ENCODE measurements at regions not wholly inside any gene's neighbourhood (a gene's known extent, or its start where the extent isn't known, plus 50 kb on each side); places are given as distances from the start of the nearest gene placed in this dataset.
"Not testable (repeated sequence)": the region's sequence is repeated elsewhere in the genome, so short reads cannot be mapped to it uniquely, and the experiment has no call there.

DNA sequence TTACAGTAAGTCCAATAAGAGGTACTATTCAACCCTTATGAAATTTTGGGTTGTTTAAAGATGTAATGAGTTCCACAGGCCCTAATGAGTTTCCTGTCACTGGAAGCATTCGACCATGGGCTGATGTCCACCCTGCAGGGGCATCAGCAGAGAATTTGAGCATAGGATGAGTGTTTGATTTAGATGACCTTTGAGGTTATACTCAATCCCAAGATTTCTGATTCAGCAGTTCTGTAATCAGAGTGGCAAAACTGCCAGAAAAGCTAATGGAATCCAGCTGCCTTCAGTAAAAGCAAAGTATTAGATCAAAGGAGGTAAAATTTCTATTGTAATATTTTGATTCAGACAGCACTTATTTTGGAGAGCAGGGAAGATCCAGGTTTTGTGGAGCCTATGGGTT, 68.3 kb downstream of the COX7C start:
- H3K36me3 ChIP-seq = no peaks in the 10 kb centered on the region
- H3K4me1 ChIP-seq = no peaks in the 10 kb centered on the region
- peaks cover 12% of the 10 kb centered on the region for H3K27me3 ChIP-seq
- no peak for DNase-seq
- no peaks in the 10 kb centered on the region for H3K9me3 ChIP-seq
- TF ChIP-seq, protein P1, sequence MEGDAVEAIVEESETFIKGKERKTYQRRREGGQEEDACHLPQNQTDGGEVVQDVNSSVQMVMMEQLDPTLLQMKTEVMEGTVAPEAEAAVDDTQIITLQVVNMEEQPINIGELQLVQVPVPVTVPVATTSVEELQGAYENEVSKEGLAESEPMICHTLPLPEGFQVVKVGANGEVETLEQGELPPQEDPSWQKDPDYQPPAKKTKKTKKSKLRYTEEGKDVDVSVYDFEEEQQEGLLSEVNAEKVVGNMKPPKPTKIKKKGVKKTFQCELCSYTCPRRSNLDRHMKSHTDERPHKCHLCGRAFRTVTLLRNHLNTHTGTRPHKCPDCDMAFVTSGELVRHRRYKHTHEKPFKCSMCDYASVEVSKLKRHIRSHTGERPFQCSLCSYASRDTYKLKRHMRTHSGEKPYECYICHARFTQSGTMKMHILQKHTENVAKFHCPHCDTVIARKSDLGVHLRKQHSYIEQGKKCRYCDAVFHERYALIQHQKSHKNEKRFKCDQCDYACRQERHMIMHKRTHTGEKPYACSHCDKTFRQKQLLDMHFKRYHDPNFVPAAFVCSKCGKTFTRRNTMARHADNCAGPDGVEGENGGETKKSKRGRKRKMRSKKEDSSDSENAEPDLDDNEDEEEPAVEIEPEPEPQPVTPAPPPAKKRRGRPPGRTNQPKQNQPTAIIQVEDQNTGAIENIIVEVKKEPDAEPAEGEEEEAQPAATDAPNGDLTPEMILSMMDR (IDR thresholded peaks at IDR 0.05; ENCODE audit: low read depth, low read length) = no peak
- H3K4me3 ChIP-seq (ENCODE audit: low read depth, low read length) = no peak overlapping the region

DNA sequence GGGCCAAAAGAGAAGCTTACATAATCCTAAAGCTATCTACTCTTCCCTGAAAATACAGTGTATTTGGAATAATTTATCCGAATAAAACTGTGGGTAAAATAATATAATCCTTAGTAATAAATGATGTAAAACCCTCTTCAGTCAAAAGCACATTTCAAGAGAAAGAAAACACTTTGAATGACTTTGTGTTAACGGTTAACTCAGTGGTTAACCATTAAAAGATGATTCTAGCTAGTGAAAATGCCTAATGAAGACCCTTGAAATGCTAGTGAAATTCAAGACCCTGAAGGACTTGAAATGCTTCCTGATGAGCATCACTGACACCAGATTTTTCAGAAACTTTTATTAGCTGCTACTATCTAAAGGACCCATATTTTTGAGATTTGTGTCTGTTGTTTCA, 70.7 kb downstream of the COX7C start:
- no peaks in the 10 kb centered on the region for H3K4me1 ChIP-seq
- TF ChIP-seq, protein P1 (IDR thresholded peaks at IDR 0.05; ENCODE audit: low read depth, low read length) = no peak
- DNase-seq = no peak
- no peaks in the 10 kb centered on the region for H3K36me3 ChIP-seq
- H3K9me3 ChIP-seq = no peaks in the 10 kb centered on the region
- no peaks in the 10 kb centered on the region for H3K27me3 ChIP-seq
- H3K4me3 ChIP-seq (ENCODE audit: low read depth, low read length) = no peak overlapping the region

DNA sequence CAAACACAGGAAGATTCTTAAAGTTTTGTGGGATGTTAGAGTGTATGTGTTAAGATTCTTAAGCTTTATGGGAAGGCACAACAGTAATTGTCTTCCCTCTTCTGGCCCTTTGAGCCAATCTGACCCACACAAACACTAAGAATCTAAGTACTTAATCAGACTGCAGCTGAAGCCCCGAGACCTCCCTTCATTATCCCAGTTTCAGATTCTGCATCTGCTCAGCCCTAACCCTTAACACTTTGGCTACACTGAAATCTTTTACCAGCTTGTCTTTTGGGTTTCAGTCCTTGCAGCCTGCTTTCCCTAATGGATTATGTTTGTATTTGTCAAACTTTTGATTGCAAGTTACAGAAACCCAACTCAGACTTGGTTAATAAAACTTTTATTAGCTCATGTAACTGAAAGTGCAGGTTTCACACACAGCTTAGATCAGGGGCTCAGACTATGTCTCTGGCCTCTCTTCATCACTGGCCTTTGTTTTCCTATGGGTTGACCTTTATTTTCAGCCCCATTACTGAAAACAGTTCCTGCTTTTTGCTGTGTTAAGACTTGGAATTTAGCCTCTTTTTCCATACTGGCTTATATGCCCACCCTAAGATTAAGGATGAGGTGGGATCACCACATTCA, 71.5 kb downstream of the COX7C start:
- TF ChIP-seq, protein P1 (IDR thresholded peaks at IDR 0.05; ENCODE audit: low read depth, low read length) = no peak
- Histone ChIP-seq H3K4me3 (ENCODE audit: low read depth, low read length) (no peak overlapping the region), H3K4me1 (no peaks in the 10 kb centered on the region), H3K9me3 (no peaks in the 10 kb centered on the region), H3K27me3 (peaks cover 4% of the 10 kb centered on the region), H3K36me3 (no peaks in the 10 kb centered on the region)
- DNase-seq = no peak

DNA sequence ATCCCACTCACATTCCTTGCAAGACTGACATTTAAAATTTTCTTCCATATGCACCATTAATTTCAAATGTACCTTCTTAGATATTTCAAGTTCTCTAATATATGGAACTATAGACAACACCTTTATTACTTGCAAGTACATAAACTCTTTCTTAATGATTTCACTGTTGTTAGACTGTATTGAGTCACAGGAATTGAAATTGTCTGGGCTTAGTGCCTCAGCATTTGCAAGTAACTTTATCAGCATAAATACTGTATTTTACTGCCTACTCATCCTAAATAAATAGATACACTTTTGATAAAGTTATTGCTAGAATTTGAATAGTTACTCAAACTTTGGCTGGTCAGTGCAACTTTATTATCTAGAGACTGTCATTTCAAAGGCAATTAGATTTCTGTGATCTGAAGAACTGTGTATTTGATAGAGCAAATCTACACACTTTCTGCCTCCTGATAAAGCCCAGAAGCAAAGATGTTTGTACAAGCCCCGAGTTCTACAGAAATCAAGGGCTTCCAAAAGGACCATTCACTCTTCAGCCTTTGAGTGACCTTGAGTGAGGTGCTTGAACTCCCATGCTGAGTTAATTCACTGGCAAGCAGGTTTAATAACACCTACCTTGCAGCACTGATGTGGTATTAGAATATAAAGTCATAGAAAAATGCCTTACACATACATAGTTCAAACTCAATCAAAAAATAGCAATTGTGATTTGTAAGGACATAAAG, 91.6 kb downstream of the COX7C start:
- Histone ChIP-seq H3K4me1 (no peaks in the 10 kb centered on the region), H3K27me3 (no peaks in the 10 kb centered on the region), H3K9me3 (no peaks in the 10 kb centered on the region), H3K4me3 (ENCODE audit: low read depth, low read length) (no peak overlapping the region), H3K36me3 (no peaks in the 10 kb centered on the region)
- DNase-seq = no peak
- TF ChIP-seq, protein P1 (IDR thresholded peaks at IDR 0.05; ENCODE audit: low read depth, low read length) = no peak

DNA sequence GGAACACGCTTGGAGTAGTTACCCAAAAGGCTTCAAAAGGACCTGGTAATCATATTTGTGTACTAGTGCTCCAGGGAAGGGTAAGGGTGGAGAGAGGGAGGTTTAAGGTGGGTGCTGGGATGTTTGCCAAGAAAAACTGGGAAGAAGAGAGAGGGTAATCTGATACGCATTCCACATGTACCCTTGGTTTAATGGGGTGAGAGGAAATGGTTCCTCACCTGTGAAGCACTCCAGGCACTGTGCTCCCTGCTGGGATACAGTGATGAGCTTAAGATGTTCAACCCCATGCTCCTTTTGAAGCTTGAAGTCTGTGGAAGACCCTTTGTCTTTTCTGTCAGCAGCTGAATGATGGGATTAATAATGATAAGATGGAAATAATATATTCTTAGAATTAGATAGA, 98.4 kb downstream of the COX7C start:
- Histone ChIP-seq H3K36me3 (no peaks in the 10 kb centered on the region), H3K27me3 (no peaks in the 10 kb centered on the region), H3K9me3 (no peaks in the 10 kb centered on the region), H3K4me3 (ENCODE audit: low read depth, low read length) (no peak overlapping the region), H3K4me1 (no peaks in the 10 kb centered on the region)
- no peak for DNase-seq
- TF ChIP-seq, protein P1 (IDR thresholded peaks at IDR 0.05; ENCODE audit: low read depth, low read length) = no peak

DNA sequence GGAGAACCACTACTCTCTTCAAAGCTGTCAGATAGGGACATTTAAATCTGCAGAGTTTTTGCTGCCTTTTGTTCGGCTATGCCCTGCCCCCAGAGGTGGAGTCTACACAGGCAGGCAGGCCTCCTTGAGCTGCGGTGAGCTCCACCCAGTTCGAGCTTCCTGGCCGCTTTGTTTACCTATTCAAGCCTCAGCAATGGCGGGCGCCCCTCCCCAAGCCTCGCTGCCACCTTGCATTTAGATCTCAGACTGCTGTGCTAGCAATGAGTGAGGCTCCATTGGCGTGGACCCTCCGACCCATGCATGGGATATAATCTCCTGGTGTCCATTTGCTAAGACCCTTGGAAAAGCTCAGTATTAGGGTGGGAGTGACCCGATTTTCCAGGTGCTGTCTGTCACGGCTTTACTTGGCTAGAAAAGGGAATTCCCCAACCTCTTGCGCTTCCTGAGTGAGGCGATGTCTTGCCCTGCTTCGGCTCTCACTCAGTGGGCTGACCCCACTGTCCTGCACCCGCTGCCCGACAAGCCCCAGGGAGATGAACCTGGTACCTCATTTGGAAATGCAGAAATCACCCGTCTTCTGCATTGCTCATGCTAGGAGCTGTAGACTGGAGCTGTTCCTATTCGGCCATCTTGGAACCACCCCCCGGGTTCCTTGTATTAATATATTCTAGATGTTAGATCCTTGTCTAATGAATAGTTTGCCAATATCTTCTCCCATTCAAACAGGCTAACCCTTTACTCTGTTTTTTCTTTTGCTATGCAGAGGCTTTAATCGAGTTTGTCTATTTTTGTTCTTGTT, 113.8 kb downstream of the COX7C start:
- H3K9me3 ChIP-seq; H3K4me1 ChIP-seq; H3K36me3 ChIP-seq; DNase-seq; H3K27me3 ChIP-seq; H3K4me3 ChIP-seq (ENCODE audit: low read depth, low read length): not testable (repeated sequence)
